NCI-H1694 (cell line): ENCODE measurements at regions not wholly inside any gene's neighbourhood (a gene's known extent, or its start where the extent isn't known, plus 50 kb on each side); places are given as distances from the start of the nearest gene placed in this dataset.

ENCODE experiments used
- DNase-seq: peaks from one replicate; lab custom pipeline; 2025; lab: John Stamatoyannopoulos, UW

- DNase-seq = no peak
These were observed 1166.8 kb downstream of the ADGRL3 start for GRCh38 chr4:62366939-62367338.

- no peak for DNase-seq
These were observed 1160.0 kb downstream of the ADGRL3 start for GRCh38 chr4:62360156-62360545.

DNA sequence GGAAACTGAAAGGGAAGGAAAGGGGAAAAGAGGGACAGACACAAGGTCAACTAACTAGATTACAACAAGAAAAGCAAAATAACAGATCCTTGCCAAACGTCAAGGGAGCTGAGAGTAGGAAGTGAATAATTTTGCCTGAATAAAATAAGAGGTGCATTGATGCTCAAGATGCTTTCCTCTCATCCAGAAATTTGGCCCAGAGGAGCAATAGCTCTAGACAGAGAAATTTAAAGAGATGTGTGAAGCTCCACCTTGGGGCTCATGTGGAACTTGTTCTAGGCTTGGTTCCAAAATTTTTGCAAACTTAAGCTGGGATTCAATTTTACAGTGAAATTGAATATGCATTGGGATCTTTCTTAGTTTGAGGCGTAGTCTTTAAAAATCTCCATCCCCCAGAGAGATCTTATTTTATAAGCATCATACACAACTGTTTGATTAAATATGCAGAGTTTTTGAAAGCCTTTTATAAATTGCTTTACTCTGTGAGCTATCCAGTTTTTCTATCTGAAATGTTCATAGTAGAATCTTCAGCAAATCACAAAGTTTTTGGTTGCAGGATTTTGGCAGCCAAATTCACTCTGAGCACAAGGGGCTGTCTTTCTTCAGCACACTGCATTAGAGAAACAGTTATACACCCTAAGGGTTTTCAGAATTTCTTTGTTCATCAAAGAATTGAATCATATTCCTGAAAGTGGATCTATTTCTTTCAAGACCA lies 1159.5 kb downstream of the ADGRL3 start:
- DNase-seq = no peak

GRCh38 chr4:62344915-62345314 lies 1144.8 kb downstream of the ADGRL3 start:
- DNase-seq = no peak

GRCh38 chr4:62344474-62344873 lies 1144.3 kb downstream of the ADGRL3 start:
- no peak for DNase-seq

DNA sequence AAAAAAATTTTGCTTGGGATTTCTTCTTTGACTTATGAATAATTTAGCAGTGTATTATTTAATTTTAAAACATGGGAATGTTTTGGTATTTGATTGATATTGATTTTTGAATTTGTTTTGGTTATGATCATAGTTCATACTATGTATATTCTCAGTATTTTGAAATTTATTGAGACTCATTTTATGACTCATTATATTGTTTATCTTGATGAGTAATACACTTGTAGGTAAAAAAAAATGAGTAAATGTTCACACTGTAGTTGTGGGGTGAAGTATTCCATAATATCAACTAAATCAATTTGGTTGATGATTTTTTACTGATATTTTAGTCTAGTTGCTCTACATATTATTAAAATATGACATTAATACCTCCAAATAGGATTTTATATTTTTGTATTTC lies 1142.2 kb downstream of the ADGRL3 start:
- no peak for DNase-seq

- no peak for DNase-seq
These were observed 1128.4 kb downstream of the ADGRL3 start for GRCh38 chr4:62328526-62328925.

GRCh38 chr4:62327612-62328297 lies 1127.6 kb downstream of the ADGRL3 start:
- no peak for DNase-seq

- DNase-seq = no peak
These were observed 1124.1 kb downstream of the ADGRL3 start for GRCh38 chr4:62324215-62324614.

GRCh38 chr4:62320612-62321011 lies 1120.5 kb downstream of the ADGRL3 start:
- no peak for DNase-seq

- DNase-seq = no peak
These were observed 1102.6 kb downstream of the ADGRL3 start for GRCh38 chr4:62302710-62303109.

GRCh38 chr4:62301500-62301899 lies 1101.4 kb downstream of the ADGRL3 start:
- DNase-seq = no peak

- no peak for DNase-seq
These were observed 1093.4 kb downstream of the ADGRL3 start for GRCh38 chr4:62293551-62293950.

GRCh38 chr4:62292911-62293310 lies 1092.8 kb downstream of the ADGRL3 start:
- DNase-seq = no peak

GRCh38 chr4:62288808-62289541 lies 1088.8 kb downstream of the ADGRL3 start:
- no peak for DNase-seq

DNA sequence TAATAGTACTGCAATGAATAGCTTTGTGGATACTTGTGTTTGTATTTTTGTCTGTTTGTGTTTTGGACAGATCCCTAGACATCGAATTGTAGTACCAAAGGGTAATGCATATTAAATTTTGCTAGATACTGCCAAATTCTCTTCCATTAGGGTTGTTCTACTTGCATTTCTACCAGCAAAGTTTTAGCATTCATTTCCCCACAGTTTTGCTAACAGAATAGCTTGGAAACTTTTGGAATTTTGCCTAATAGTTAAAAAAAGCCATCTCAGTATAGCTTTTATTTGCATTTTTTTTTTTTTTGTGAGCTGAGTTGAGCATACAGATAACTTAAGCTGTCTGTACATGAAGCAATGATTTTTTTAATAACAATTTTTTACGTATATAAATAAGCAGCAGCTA lies 1084.9 kb downstream of the ADGRL3 start:
- no peak for DNase-seq

DNA sequence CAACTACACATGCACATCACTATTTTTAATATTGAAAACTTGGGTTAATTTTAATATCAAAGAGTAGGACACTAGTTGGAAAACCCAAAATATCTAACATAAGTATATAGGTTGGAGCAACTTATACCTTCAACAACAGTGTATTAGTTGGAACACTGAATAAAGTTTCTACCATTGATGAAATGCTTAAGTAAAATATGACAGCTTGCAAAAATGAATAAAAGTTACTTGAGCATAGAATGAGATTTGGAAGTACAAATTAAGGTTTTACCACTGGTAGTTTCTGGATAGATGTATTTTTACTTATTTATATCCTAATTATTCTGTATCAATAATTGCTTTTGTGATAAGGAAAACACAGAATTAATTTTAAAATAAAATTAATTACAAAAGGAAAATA lies 1079.6 kb downstream of the ADGRL3 start:
- no peak for DNase-seq

DNA sequence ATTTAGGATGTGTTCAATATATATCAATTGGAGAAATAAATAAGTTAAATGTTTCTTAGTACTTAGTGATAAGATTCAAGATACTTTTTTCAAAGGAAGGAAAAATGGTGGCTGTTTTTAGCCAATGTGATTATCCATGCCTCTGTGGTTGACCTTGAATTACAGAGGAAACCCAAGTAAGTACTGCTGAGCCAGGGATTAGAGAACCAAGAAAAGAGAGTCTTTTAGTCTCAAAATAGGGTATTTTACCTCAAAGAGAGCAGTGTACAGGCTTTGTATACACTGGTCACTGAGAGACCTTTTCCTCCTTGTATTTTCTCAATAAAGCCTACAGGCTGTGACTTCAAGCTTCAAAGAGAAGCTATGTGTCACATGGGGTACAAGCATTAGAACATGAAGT lies 1075.3 kb downstream of the ADGRL3 start:
- no peak for DNase-seq

DNA sequence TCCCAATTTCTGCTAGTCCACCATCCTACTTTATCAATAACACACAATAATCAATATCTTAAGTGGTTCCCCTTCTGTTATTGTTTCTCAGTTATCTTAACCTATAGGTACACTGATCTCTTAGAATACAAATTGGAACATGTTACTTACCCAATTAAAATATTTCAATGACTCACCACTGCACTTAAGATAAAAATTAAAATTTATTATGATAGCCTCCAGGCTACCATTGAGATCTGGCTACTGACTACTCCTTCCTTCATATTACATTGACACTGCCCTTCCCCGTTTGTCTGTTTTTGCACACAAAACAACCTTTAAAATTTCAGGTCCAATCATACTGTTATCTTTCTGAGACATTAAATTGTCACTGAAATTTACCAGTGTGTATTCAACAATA lies 1074.7 kb downstream of the ADGRL3 start:
- no peak for DNase-seq

- DNase-seq = no peak
These were observed 1071.0 kb downstream of the ADGRL3 start for GRCh38 chr4:62271107-62271506.

GRCh38 chr4:62269918-62270317 lies 1069.8 kb downstream of the ADGRL3 start:
- DNase-seq = no peak

GRCh38 chr4:62263454-62263853 lies 1063.3 kb downstream of the ADGRL3 start:
- DNase-seq = no peak

GRCh38 chr4:62262676-62263075 lies 1062.5 kb downstream of the ADGRL3 start:
- DNase-seq = no peak
